Myocyte (in vitro differentiated cells): ENCODE measurements at regions not wholly inside any gene's neighbourhood (a gene's known extent, or its start where the extent isn't known, plus 50 kb on each side); places are given as distances from the start of the nearest gene placed in this dataset.

Experiments
- DNase-seq: peaks from one replicate; pipeline ENCODE4 v3.0.0-alpha.2; 2012; ENCODE audit warnings: low read depth

DNA sequence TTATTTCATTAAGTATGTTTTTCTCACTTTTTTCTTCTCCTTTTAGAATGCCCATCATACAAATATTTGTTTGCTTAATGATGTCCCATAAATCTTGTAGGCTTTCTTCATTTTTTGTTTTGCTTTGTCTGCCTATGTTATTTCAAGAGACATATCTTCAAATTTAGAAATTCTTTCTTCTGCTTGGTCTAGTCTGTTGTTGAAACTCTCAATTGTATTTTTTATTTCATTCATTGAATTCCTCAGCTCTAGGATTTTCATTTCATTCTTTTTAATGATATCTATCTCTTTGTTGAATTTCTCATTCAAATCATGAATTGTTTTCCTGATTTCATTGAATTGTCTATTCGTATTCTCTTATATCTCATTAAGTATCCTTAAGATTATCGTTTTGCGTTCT is 125.1 kb upstream of the VIPR2 start:
- no peak for DNase-seq

DNA sequence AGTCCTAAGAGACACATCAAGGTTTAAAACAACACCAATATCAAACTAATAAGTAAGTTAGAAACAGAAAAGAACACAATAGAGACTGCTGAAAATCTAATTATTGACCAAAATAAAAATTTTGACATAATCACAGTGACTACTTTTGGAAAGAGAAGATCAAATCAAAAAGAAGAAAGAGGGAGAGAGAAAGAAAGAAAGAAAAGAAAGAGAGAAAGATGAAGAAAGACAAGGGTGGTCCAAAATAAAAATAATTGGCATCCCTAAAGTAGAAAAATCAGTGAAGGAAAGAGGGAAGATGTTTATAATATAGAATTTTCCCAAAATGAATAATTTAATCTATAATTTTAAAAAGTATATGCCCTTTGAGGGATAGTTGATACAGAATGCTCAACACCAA is 118.8 kb upstream of the VIPR2 start:
- no peak for DNase-seq

DNA sequence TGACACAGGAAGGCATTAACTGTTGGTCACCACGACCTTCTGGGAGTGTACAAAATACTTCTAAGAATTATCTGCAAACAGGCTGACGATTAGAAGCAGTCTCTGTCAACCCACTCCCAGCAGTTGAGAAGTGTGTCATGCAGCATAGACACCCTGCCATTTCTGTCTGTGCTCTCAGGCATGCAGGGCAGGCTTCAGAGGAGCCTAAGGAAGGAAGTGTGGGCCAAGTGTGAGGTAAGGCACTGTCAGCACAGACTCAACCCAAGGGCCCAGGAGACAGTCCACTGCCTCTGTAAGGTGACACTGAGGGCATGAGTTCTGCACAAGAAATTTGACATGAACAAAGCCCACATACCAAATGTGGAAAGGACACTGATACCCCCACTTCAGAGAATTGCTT is 109.0 kb upstream of the VIPR2 start:
- DNase-seq, result no peak

DNA sequence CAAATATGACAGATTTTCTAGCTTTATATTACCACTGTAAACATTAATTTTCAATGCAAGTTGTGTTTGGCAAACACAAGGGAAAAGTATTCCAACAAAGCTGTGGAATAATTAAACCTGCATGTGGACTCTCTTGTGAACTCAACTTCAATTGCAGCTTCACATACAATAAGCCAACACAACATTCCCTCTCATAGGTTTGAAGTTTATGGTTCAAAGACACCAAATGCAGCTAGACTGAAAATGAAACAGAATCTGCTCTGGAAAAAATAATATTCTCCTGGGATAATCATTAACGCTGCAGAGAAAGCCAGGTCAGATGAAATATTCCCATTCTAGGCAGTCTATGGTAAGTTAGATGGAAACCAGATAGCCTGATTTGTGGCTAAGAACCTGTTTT is 105.8 kb upstream of the VIPR2 start:
- DNase-seq, result no peak

DNA sequence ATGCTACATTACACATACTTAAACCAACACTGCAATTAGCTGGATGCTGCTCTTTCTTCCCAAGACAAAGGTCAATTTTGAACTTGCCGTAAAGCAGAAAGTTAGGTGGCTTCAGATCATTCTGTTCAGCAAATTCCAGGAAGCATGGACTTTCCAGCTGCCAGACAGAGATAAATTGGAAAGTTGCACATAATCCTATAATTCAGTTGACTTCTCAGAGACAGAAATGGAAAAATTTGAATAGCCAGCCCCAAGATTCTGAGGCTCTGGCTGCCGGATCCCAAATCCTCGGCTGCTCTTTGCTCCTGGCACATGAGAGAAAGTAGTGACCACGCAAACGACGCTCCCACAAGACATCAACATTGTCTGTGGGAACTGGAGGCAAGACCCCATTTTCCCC is 105.0 kb upstream of the VIPR2 start:
- DNase-seq, result no peak

DNA sequence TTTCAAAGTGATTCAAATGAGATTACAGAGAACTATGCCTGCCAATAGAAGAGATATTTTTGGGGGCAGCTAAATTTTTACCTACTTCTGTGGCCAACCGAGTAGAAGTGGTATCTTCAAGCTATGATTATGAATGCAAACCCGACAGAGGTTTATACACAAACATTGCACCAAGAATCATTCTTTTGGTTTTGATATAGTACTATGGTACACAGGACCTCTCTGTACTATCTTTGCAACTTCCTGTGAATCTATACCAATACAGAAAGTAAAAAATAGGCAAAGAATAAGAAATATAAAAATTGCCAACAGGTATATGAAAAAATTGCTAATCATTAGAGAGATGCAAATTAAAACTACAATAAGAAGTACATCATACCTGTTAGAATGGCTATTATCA is 103.2 kb upstream of the VIPR2 start:
- no peak for DNase-seq

DNA sequence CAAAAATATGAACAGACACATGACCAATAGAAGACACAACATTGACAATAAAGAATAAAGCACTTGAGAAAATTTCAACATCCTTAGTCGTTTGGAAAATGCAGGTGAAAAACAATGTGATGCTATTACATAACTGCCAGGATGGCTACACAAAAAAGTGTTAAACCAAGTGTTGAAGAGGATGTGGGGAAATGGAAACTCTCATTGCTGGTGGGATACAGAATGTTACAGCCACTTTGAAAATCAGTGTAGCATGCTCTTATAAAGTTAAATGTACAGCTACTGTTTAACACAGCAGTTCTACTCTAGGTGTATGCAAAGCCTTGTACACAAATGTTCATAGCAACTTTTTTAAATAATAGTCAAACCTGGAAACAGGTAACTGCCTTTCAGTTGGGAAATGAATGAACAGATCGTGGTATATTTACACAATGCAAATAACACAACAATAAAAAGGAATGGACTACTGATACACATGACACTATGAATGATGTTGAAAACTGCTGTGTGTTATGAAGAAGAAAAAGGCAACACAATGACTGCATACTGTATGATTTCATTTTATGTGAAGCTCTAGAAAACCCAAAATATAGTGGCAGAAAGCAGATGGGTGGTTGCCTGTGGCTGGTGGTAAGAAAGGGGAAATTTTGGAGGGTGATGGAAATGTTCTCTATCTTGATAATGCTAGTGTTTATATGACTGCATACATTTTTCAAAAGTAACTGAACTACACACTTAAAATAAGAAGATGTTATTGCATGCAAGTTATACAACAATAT is 102.2 kb upstream of the VIPR2 start:
- DNase-seq, result no peak

DNA sequence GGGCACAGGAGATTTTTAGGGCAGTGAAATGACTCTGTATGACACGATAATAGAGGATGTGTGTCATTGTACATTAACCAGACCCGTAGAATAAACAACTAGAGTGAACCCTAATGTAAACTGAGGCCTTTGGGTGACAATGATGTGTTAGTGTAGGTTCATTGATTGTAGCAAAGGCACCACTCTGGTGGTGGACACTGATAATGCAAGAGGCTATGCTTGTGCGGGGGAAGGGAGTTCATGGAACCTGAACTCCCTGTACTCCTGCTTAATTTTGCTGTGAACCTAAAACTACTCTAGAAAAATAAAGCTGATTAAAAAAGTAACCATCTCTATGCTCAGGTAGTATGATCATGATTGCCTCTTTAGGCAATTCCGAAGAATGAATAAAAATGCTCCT is 96.3 kb upstream of the VIPR2 start:
- DNase-seq, result no peak

DNA sequence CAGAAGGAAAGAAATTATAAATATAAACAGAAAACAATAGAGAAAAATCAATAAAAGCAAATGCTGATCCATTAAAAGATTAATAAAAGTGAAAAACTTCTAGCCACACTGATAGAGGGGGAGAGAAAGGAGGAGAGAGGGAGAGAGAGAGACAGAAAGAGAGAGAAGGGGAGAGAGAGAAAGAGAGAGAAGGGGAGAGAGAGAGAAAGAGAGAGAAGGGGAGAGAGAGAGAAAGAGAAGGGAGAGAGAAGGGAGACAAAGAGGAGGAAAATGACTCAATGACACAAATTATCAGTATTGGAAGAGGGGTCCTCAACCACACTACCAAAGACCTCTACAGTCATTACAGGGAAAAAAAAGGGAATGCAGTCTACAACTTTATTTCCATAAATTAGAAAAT is 94.4 kb upstream of the VIPR2 start:
- DNase-seq, result no peak

DNA sequence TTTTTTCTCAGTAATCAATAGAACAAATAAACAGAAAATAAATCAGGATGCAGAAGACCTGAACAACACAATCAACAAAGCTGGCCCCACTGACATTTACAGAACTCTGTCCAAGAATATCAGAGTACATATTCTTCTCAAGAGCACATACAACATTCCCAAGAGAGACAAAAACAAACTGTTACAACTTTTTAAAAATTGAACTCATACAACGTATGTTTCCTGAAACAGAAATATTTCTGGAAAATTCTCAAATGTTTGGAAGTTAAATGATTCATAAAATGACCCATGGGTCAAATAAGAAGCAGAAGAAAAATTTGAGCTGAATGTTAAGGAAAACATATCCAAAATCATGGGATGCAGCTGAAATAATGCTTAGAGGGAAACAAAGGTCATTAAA is 93.9 kb upstream of the VIPR2 start:
- DNase-seq, result no peak

DNA sequence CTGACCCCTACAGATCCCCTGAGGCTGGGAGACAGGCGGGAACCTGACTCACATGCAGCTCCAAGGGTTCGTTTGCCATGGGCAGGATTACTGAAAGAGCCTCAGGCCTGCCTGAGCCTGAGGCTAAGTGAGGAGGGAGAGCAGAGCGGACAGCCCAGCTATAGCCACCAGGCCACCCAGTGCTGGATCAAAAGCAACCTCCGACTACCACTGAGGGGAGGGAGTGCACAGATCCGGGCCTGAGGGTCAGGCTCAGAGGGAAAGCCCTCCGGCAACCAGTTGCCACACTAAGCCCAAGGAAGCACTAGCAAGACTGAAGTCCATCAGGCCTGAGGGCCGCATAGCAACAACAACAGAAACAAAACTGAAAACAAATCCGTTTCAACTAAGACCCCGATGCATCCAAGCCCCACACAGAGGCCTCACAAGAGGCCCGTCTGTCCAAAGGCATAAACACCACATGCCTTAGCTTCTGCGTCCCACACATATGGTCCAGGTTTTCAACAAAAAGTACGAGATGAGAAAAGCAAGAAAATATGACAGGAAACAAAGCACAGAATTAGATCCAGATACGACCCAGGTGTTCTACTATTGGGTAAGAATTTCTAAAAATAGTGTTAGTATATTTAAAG is 92.5 kb upstream of the VIPR2 start:
- DNase-seq, result no peak

DNA sequence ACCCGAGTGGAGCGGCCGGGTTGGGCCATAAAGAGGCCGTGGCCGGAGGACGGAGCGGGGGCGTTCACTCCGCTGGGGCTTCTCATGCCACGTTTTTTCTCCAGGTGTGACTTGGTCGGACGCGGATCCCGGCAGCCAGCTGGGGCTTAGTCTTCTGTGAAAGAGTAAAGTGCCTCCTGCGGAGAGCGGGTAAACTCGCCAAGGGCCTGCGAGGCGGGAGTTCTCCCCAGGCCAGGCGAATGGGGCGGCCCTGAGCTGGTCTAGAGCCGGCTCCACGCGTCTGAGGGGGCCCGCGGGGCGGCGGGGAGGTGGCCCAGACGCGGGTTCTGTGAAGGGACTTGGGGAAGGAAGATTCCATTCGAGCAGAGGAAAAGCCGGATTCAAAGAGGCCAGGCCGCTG is 86.3 kb upstream of the VIPR2 start:
- DNase-seq, result no peak

DNA sequence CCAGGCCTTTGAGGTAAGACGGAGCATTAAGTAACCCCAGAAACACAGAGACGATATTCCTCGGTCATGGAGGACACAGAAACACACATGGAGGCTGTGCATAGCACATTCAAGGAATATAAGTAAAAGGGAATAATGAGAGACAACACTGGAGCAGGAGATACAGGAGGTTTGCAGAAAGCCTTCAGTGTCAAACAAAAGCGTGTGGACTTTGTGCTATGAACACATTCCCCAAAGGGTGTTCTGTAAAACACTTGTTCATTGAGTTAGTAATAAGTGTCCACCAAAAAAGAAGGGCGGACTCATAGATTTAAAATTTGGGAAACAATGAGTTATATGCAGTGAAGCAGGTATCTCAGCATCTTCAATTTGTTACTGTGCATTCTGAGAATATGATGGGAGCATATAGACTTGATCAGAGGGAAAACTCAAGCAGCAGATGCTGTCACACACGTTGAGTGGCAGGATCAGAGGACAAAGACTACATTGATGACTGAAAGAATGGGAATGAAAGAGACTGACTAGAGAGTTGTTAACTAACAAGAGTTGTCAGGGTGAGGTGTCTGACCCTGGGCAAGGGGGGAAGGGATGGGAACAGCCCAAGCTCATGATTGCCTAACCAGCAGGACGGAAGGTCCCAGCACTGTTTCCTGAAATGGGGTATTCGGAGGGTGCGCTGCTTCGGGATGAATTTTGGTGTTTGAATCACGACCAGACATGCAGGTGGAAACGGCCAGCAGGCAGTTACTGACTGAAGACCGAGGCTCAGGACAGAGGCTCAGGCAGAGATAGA is 85.2 kb upstream of the VIPR2 start:
- no peak for DNase-seq

DNA sequence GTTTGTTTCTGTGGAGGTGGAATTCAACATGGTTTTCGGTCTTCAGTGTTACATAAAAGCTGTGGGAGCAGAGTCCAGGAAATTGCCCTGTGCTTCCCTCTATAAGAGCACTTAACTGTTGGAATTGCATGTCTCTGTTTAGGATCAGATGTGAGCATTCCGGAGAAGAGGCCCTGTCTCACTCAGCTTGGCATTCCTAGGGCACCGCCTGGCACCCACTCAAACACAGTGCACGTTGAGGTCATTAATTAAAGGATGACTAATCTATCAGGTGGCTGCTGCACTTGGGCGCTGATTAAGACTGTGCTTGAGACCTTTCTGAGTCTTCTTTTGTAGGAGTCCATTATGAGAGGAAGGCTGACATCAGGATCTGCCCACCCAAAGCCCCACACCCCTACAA is 82.8 kb upstream of the VIPR2 start:
- no peak for DNase-seq

DNA sequence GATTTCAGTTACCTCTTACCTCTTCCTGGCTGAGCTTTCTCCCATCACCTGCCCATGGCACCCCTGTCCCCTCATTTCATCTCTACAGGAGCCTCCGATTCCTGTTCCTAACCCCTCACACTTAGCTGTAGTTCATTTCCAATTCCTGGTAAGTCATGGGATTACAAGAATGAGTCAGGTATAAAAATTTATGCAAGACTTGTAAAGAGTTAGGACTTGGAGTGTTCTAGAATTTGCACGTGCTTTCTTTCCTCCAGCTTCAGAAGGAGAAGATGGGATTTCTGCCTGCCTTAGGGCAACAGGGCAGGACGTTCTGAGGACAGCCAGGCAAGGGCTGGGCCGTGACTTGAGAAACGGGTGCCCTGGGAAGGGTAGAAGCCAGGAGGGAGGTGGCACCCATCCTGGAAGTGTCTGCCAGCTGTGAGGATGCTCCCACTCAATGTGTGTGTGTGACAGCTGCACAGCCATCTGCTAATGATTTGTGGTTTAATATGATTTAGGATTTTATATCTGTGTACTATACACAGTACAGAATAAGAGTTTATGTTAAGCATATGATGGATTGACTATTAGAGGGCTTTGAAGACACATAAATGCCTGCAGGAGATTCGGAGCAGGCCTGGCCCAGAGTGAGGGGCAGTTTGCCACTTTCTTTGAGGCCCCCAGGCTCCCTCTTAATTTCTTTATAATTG is 81.5 kb upstream of the VIPR2 start:
- no peak for DNase-seq

DNA sequence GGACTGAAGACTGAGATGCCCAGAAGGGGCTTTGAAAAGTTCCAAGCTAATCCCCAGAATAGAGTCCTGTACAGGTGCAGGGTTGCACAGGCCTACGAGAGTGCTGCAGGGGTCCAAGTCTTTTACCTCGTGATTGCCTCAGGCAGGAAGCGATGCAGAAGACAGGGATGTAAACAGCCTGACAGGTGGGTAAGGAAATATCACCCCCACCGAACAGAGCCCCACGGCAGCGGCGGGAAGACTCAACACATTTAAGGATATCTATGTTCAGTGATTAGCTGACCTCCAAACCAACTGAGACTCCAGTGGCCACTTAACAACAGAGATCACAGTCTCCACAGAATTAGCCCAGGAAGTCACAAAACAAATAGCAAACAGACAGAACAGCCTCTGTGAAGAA is 73.9 kb upstream of the VIPR2 start:
- no peak for DNase-seq

DNA sequence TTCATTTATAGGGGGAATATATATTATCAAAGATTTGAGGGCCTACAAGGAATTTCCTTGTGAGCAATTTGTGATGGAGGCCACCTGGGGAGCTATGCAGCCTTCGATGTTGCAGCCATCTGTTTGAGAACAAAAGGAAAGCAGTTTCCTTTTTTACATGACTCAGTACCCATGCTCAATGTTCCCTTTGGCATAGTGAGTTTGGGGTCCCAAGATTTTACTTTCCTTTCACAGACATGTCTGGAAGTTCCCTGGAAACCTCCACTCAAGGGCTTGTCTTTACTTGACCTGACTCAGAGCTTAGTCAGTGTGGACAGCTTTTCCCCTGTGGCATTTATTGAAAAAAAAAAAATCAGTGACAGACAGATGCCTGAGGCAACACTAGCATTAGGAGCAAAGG is 73.5 kb upstream of the VIPR2 start:
- DNase-seq, result no peak

DNA sequence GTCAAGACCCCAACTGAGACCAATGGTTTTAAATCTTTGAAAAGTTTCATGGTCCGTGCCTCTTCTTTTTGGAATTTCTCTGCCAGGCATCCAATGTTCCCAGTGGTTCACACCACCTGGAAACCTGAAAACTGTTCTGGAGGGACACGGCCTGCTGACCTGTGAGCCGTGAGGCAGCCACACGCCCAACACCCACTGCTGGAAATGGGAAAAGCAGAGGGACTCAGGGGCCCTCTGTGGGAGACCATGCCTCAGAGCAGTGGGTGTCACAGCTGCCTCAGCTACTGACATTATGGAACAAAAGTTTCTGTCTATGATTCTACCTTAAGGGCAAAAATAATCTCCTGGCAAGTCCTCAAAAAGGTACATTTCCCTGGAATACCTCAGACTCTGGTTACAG is 70.4 kb upstream of the VIPR2 start:
- DNase-seq, result no peak

DNA sequence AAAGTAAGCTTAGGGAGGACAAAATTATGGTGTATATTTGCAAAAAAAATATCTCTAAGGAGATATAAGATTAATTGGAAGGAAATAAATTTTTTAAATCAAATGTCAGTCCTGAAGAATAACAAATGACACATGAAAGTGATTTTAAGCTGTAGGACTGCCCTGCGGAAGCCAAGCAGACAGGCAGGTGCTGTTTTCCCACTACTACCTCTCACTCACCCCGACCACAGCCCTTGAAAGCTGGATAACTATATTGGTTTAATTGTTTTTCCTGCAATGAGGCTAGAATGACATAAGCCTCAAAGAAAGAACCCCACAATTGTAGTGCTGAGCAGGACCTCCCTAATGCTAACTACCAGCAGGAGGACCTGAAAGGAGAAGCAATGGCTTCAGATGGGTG is 68.6 kb upstream of the VIPR2 start:
- no peak for DNase-seq

DNA sequence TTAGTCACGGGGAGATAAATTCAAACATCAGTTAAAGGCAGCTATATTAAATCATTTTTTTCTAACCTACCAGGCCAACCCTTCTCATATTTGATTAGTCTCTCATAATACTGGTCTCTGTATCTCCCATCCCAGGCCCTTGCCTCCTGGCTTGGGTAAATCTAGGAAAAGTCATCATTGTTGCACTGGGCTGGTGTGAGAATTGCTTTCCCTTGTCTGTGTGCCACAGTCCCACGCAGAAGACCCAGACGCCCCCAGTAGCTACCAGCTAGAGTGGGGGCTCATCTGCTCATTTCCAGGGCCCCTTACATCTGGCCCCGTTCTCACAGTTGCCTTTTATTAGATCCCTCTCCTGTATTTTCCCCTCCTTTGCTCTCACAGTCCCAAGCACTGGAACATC is 67.6 kb upstream of the VIPR2 start:
- no peak for DNase-seq

DNA sequence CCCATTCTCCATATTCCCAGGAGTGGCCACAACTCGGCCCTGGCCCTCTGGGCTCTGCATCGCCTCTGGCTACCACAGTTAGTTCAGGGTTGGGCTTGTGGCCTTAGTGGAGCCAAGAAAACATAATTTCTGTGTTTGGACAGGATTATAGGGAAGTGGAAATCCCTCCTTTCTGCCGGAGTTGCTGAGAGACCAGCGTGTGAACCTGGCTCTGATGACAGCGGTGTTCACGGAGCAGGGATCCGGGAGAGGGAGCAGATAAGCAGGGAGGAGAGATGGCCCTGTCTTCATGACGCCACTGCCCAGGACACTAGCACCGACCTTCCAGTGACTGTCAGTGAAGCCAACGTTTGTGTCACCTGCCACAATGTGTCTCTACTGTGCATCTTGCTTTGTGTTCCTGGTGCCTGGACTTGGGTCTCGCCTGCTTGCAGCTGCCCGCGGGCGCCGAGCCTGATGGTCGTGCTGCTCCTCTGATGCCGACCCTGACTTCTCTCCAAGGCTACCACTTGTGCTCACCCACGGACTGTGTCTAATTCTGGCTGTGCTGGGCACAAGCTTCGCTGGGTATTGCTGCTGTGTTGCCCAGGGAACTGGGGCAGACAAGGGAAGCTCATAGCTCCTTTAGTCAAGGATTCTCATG is 67.0 kb upstream of the VIPR2 start:
- DNase-seq, result no peak
